ENCODE measurements at regions not wholly inside any gene's neighbourhood (a gene's known extent, or its start where the extent isn't known, plus 50 kb on each side); places are given as distances from the start of the nearest gene placed in this dataset.

DNA sequence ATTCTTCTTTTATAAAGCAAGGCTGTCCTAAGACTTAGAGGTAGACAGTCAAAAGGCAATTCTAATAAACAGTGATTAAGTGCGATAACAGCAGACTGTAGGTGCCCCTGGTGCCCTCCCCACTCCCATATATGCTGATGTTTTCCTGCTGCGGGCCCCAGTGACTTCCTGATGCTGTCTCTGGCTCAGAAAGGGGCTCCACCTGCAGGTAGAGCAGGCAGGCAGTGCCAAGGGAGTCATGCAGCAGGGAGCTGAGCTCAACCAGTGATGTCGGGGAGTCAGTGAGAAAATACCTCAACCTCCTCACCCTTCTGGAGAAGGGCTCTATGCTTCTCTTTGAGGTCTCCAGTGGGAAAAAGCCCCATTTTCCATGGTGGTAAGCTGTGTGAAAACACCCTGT is 126.7 kb upstream of the SSTR4 start:
- WGBS, 4 donors: 69 to 81% (median 77%) methylated on average over 3 of the region's 3 CpGs

DNA sequence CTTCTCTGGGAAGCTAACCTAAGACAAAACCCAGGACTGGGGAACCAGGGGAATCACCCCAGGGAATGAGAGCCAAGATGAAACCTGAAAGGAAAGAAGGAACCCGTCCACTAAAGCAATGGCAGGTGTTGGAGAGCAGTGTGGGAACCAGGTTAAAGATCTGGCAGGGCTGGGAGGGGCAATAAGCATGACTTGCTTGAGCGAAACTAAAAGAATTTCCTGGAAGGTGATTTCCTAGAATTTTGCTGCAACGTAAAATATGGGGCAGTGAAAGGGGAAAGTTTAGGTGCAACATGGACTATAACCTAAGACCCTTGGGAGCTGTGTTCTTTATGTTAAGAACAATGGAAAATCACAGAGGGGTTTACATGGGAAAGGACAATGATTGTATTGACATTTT is 126.2 kb upstream of the SSTR4 start:
- no peak for TF ChIP-seq POLR2A (IDR thresholded peaks at IDR 0.05)
- TF ChIP-seq, protein P1, sequence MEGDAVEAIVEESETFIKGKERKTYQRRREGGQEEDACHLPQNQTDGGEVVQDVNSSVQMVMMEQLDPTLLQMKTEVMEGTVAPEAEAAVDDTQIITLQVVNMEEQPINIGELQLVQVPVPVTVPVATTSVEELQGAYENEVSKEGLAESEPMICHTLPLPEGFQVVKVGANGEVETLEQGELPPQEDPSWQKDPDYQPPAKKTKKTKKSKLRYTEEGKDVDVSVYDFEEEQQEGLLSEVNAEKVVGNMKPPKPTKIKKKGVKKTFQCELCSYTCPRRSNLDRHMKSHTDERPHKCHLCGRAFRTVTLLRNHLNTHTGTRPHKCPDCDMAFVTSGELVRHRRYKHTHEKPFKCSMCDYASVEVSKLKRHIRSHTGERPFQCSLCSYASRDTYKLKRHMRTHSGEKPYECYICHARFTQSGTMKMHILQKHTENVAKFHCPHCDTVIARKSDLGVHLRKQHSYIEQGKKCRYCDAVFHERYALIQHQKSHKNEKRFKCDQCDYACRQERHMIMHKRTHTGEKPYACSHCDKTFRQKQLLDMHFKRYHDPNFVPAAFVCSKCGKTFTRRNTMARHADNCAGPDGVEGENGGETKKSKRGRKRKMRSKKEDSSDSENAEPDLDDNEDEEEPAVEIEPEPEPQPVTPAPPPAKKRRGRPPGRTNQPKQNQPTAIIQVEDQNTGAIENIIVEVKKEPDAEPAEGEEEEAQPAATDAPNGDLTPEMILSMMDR (IDR thresholded peaks at IDR 0.05): no peak
- Histone ChIP-seq H3K4me3 (no peak overlapping the region), H3K4me1 (peaks cover 0 to 15% (median 2%) of the 10 kb centered on the region in 12 donors), H3K9me3 (no peaks in the 10 kb centered on the region), H3K27ac (no peak overlapping the region), H3K27me3 (peaks cover 0 to 25% (median 0%) of the 10 kb centered on the region in 9 donors), H3K36me3 (no peaks in the 10 kb centered on the region)
- WGBS, 4 donors: 88 to 95% (median 89%) methylated on average over 3 of the region's 3 CpGs
- DNase-seq (no peak), ATAC-seq (no peak)
- intact Hi-C loops (cut with DNase I): no loop called here

More for the DNA sequence above, 126.7 kb upstream of the SSTR4 start:
- TF ChIP-seq, protein P1 (IDR thresholded peaks at IDR 0.05): no peak
- TF ChIP-seq POLR2A (IDR thresholded peaks at IDR 0.05): no peak
- no peaks in the 10 kb centered on the region for H3K36me3 ChIP-seq
- no peak overlapping the region for H3K27ac ChIP-seq
- DNase-seq: no peak
- intact Hi-C loops (cut with DNase I): no loop called here
- peaks cover 0 to 23% (median 0%) of the 10 kb centered on the region in 9 donors for H3K27me3 ChIP-seq
- peaks cover 0 to 15% (median 2%) of the 10 kb centered on the region in 12 donors for H3K4me1 ChIP-seq
- ATAC-seq: no peak
- no peak overlapping the region for H3K4me3 ChIP-seq
- H3K9me3 ChIP-seq: no peaks in the 10 kb centered on the region

DNA sequence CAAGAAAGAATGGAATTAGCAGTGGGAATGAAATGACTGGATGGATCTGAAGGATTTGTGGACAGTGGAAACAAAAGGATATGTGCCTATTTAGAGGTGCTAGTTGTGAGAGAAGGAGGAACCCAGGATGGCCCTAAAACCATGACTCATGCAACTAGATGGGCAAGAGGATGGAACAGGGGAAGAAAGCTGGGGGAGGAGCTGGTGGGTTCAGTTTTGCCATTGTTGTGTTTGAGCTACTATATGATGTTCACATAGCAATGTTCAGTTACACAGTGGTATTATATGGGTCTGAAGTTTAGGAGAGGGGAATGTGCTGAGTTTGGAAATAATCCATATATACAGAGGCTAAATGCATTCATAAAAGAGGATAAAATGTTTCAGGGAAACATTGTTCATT is 125.7 kb upstream of the SSTR4 start:
- TF ChIP-seq, protein P1 (IDR thresholded peaks at IDR 0.05): no peak
- TF ChIP-seq POLR2A (IDR thresholded peaks at IDR 0.05): no peak
- intact Hi-C loops (cut with DNase I): no loop called here
- Histone ChIP-seq H3K9me3 (peaks cover 0 to 4% (median 0%) of the 10 kb centered on the region in 12 donors), H3K27ac (no peak overlapping the region), H3K27me3 (peaks cover 0 to 29% (median 0%) of the 10 kb centered on the region in 9 donors), H3K4me1 (peaks cover 0 to 15% (median 2%) of the 10 kb centered on the region in 12 donors), H3K36me3 (no peaks in the 10 kb centered on the region), H3K4me3 (no peak overlapping the region)
- DNase-seq (no peak), ATAC-seq (no peak)

- WGBS, 4 donors: 79 to 88% (median 83%) methylated on average over 7 of the region's 7 CpGs
- no peak for DNase-seq
- no peak overlapping the region for H3K4me3 ChIP-seq
- H3K27ac ChIP-seq: no peak overlapping the region
- H3K4me1 ChIP-seq: peaks cover 0 to 8% (median 2%) of the 10 kb centered on the region in 12 donors
- no peak for ATAC-seq
- peaks cover 0 to 29% (median 0%) of the 10 kb centered on the region in 9 donors for H3K27me3 ChIP-seq
- peaks cover 0 to 4% (median 0%) of the 10 kb centered on the region in 12 donors for H3K9me3 ChIP-seq
- no peaks in the 10 kb centered on the region for H3K36me3 ChIP-seq
- intact Hi-C loops (cut with DNase I): no loop called here
- no peak for TF ChIP-seq POLR2A (IDR thresholded peaks at IDR 0.05)
- TF ChIP-seq, protein P1 (IDR thresholded peaks at IDR 0.05): no peak
These were observed 124.7 kb upstream of the SSTR4 start for GRCh38 chr20:22910287-22910852.

All from heart left ventricle (tissue), 16 donors.